ENCODE measurements at regions not wholly inside any gene's neighbourhood (a gene's known extent, or its start where the extent isn't known, plus 50 kb on each side); places are given as distances from the start of the nearest gene placed in this dataset.

DNA sequence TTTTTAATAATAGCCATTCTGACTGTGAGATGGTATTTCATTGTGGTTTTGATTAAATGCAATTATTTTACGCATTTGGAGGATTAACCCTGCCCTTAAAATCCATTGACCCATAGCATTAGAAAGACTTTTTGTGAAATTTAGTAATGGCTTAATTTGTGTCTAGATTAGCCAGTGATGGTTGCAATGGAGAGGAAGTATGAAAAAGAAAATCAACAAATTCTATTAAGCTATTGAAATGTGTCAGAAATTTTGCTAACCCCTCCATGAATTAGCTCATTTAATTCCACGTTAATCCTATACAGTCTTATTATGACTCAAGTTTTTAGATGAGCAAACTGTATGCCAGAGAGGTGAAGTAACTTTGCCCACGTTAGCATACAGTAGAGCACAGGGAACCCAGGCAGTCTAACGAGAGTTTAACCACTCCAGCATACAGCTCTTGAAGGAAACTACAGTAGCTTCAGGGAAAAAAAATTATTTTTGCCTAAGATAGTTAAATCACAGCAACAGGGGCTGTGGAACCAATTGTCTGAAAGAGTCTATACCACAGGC, 158.2 kb upstream of the PPP2R2B start:
- no peak for DNase-seq (ENCODE audit: low read depth, low spot score)
- H3K27me3 Mint-ChIP-seq (ENCODE audit: low read depth): no peaks in the 10 kb centered on the region
- no peak overlapping the region for H3K27ac Mint-ChIP-seq (ENCODE audit: unreplicated experiment)
- H3K36me3 Mint-ChIP-seq (ENCODE audit: low read depth): peaks cover 7% of the 10 kb centered on the region
- H3K9me3 Mint-ChIP-seq: peaks cover 17% of the 10 kb centered on the region
- TF ChIP-seq, protein P1, sequence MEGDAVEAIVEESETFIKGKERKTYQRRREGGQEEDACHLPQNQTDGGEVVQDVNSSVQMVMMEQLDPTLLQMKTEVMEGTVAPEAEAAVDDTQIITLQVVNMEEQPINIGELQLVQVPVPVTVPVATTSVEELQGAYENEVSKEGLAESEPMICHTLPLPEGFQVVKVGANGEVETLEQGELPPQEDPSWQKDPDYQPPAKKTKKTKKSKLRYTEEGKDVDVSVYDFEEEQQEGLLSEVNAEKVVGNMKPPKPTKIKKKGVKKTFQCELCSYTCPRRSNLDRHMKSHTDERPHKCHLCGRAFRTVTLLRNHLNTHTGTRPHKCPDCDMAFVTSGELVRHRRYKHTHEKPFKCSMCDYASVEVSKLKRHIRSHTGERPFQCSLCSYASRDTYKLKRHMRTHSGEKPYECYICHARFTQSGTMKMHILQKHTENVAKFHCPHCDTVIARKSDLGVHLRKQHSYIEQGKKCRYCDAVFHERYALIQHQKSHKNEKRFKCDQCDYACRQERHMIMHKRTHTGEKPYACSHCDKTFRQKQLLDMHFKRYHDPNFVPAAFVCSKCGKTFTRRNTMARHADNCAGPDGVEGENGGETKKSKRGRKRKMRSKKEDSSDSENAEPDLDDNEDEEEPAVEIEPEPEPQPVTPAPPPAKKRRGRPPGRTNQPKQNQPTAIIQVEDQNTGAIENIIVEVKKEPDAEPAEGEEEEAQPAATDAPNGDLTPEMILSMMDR (conservative IDR thresholded peaks at IDR 0.05): no peak
- no peak overlapping the region for H3K4me3 Mint-ChIP-seq
- no peaks in the 10 kb centered on the region for H3K4me1 Mint-ChIP-seq

DNA sequence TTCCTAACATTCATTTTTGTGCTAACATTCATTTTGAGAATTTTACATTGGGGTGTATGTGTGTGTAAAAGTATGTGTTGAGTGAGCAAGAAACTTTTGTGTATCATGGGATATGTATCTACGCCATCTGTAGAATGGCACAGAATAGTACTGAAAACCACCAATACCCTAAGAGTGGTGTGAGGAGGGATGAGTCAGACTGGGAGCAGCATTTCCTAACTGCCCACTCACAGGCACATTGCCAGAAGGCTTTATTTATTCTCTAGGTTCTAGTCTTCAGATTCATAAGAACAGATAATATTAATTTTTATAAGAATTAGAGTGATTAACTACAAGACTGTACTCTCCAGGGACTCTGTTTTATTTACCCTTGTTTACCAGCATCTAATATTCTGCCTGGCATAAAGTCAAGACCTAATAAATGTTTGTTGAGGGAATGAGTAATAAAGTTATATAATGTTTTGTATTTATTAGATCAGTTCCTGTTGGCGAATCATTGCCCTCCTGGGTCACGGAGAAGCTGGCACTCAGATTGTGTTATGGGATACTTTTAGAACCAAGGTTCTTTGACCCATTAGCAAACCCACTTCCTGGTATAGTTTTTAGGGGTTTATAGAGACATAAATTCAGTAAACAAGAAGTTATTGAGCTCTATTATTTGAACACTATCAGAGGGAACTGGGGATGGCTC, 159.1 kb upstream of the PPP2R2B start:
- Mint-ChIP-seq H3K27me3 (ENCODE audit: low read depth) (no peaks in the 10 kb centered on the region), H3K9me3 (peaks cover 11% of the 10 kb centered on the region), H3K36me3 (ENCODE audit: low read depth) (peaks cover 3% of the 10 kb centered on the region), H3K27ac (ENCODE audit: unreplicated experiment) (no peak overlapping the region), H3K4me3 (no peak overlapping the region), H3K4me1 (no peaks in the 10 kb centered on the region)
- no peak for DNase-seq (ENCODE audit: low read depth, low spot score)
- TF ChIP-seq, protein P1 (conservative IDR thresholded peaks at IDR 0.05): no peak

DNA sequence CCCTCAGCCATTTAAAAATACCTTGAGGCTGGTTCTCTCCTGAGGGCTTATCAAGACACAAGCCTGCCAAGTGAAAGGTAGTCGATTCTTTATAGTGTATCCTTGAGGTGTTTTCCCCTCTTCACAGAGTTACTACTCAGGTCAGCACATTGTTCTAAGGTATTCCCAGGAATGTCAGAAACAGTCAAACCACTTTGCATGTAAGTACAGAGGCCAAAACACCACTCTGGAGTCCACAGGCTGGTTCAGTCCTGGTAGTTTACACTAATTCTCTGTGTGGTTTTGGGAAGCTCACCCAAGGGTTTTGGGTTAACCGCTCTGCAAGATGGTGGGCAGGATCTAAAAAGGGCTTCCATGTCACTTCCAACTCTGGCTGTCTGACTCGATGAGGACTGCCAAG, 162.3 kb upstream of the PPP2R2B start:
- H3K4me3 Mint-ChIP-seq: no peak overlapping the region
- no peaks in the 10 kb centered on the region for H3K4me1 Mint-ChIP-seq
- TF ChIP-seq, protein P1 (conservative IDR thresholded peaks at IDR 0.05): no peak
- no peaks in the 10 kb centered on the region for H3K36me3 Mint-ChIP-seq (ENCODE audit: low read depth)
- H3K9me3 Mint-ChIP-seq: no peaks in the 10 kb centered on the region
- H3K27ac Mint-ChIP-seq (ENCODE audit: unreplicated experiment): no peak overlapping the region
- DNase-seq (ENCODE audit: low read depth, low spot score): no peak
- no peaks in the 10 kb centered on the region for H3K27me3 Mint-ChIP-seq (ENCODE audit: low read depth)

DNA sequence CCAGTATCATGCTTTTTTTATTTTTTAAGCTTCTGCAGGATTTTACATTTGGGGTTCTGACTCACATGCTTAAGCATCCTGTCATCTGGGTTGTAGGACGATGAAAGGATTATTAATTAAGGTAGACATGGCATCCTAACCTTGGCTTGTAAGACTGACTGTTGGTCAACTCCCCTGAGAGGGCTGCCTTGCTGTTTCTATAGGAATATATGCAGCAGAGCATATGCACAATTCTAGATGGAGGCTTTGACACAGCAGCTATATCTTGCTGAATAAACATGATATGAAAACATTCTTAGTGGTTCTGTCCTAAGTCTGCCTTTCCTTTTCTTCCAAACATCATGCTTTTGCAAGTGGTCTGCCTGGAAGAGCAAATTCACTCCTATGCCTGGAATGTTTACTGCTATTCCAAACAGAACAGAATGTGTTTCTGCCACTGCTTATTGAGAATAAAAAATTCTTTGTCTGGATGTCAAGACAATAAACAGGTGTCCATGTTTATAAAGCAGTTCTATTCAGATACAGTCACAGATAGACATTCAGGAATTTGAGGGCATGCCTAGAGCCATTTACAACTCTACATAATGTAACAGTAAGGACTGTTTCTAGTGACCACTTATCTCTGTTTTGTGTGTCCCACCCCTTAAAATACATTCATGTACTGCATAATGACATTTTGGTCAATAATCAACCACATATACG, 166.2 kb upstream of the PPP2R2B start:
- DNase-seq (ENCODE audit: low read depth, low spot score): no peak
- TF ChIP-seq, protein P1 (conservative IDR thresholded peaks at IDR 0.05): no peak
- Mint-ChIP-seq H3K9me3 (no peaks in the 10 kb centered on the region), H3K27ac (ENCODE audit: unreplicated experiment) (no peak overlapping the region), H3K27me3 (ENCODE audit: low read depth) (no peaks in the 10 kb centered on the region), H3K4me1 (no peaks in the 10 kb centered on the region), H3K4me3 (no peak overlapping the region), H3K36me3 (ENCODE audit: low read depth) (no peaks in the 10 kb centered on the region)

DNA sequence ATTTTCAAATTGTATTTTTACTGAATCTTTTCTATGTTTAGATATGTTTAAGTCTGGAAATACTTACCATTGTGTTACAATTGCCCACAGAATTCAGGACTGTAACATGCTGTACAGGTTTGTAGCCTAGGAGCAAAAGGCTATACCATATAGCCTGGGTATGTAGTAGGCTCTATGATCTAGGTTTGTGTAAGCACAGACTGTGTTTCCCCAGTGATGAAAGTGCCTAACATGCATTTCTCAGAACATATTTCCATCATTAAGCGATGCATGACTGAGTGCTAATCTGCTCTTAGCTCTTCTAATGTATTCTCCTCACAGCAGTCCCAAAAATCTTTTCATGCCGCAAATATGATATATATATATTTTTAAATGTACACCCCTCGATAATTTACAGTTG, 166.7 kb upstream of the PPP2R2B start:
- no peak for DNase-seq (ENCODE audit: low read depth, low spot score)
- H3K27me3 Mint-ChIP-seq (ENCODE audit: low read depth): no peaks in the 10 kb centered on the region
- H3K4me3 Mint-ChIP-seq: no peak overlapping the region

More for the DNA sequence above, 166.7 kb upstream of the PPP2R2B start:
- Mint-ChIP-seq H3K27ac (ENCODE audit: unreplicated experiment) (no peak overlapping the region), H3K9me3 (no peaks in the 10 kb centered on the region), H3K4me1 (no peaks in the 10 kb centered on the region), H3K36me3 (ENCODE audit: low read depth) (no peaks in the 10 kb centered on the region)
- TF ChIP-seq, protein P1 (conservative IDR thresholded peaks at IDR 0.05): no peak
